HG03439 (cell line): ENCODE measurements at regions not wholly inside any gene's neighbourhood (a gene's known extent, or its start where the extent isn't known, plus 50 kb on each side); places are given as distances from the start of the nearest gene placed in this dataset.

Source experiments
- ATAC-seq: cut with Tn5 transposase; IDR thresholded peaks from one replicate; pipeline ENCODE4 v1.9.1; 2021; ENCODE audit warnings: mild to moderate bottlenecking, moderate library complexity; ENCODE audit not compliant: unreplicated experiment

- ATAC-seq = no peak
Observed at GRCh38 chr6:11926594-11927407, 85.3 kb upstream of the HIVEP1 start.

GRCh38 chr6:11925805-11926204 is 86.3 kb upstream of the HIVEP1 start:
- no peak for ATAC-seq

- no peak for ATAC-seq
Observed at GRCh38 chr6:11923621-11924020, 88.5 kb upstream of the HIVEP1 start.

GRCh38 chr6:11922901-11923300 is 89.2 kb upstream of the HIVEP1 start:
- ATAC-seq = no peak

- no peak for ATAC-seq
Observed at GRCh38 chr6:11921751-11922150, 90.4 kb upstream of the HIVEP1 start.

- ATAC-seq = no peak
Observed at GRCh38 chr6:11921017-11921438, 91.1 kb upstream of the HIVEP1 start.

GRCh38 chr6:11920566-11920965 is 91.5 kb upstream of the HIVEP1 start:
- no peak for ATAC-seq

GRCh38 chr6:11919771-11920440 is 92.2 kb upstream of the HIVEP1 start:
- ATAC-seq = no peak

- ATAC-seq = no peak
Observed at GRCh38 chr6:11918739-11919605, 93.1 kb upstream of the HIVEP1 start.

- no peak for ATAC-seq
Observed at GRCh38 chr6:11917951-11918738, 94.0 kb upstream of the HIVEP1 start.

GRCh38 chr6:11912420-11912819 is 99.7 kb upstream of the HIVEP1 start:
- ATAC-seq = no peak

GRCh38 chr6:11911538-11911937 is 100.6 kb upstream of the HIVEP1 start:
- no peak for ATAC-seq

GRCh38 chr6:11909696-11910132 is 102.4 kb upstream of the HIVEP1 start:
- no peak for ATAC-seq

- ATAC-seq = no peak
Observed at GRCh38 chr6:11908436-11909105, 103.5 kb upstream of the HIVEP1 start.

GRCh38 chr6:11903645-11904044 is 108.5 kb upstream of the HIVEP1 start:
- no peak for ATAC-seq

- ATAC-seq = no peak
Observed at GRCh38 chr6:11902527-11902926, 109.6 kb upstream of the HIVEP1 start.

- no peak for ATAC-seq
Observed at GRCh38 chr6:11900662-11901598, 111.2 kb upstream of the HIVEP1 start.

- ATAC-seq = no peak
Observed at GRCh38 chr6:11899645-11900044, 112.5 kb upstream of the HIVEP1 start.

- no peak for ATAC-seq
Observed at GRCh38 chr6:11894212-11894611, 115.6 kb upstream of the ADTRP start.
